ENCODE measurements at regions not wholly inside any gene's neighbourhood (a gene's known extent, or its start where the extent isn't known, plus 50 kb on each side); places are given as distances from the start of the nearest gene placed in this dataset.

DNA sequence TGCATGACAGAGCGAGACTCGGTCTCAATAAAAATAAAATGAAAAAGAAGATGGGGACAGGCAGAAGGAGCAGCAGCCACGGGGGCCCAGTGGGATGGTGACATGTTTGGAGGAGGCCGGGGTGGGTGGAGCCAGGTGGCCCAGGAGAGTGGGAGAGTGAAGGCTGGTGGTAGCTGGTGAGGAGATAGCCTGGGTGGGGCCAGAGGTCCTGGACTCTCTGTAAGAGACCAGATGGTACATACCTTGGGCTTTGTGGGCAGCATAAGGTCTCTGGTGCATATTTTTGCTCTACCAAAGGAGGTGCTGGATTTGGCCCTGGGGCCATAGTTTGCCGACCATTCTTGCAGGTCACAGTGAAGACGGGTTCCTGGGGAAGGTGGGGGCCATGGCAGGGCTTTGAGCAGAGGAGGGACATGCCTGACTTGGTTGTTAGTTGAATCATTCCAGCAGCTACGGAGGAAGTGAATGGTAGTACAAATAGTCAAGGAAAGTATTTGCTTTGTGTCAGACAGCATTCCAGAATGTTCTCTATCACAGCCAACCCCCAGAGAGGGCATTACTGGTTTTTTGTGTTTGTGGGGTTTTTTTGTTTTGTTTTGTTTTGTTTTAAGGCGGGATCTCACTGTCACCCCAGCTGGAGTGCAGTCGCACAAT lies 69.1 kb downstream of the ARHGEF18 start:
- TF ChIP-seq, protein P1, sequence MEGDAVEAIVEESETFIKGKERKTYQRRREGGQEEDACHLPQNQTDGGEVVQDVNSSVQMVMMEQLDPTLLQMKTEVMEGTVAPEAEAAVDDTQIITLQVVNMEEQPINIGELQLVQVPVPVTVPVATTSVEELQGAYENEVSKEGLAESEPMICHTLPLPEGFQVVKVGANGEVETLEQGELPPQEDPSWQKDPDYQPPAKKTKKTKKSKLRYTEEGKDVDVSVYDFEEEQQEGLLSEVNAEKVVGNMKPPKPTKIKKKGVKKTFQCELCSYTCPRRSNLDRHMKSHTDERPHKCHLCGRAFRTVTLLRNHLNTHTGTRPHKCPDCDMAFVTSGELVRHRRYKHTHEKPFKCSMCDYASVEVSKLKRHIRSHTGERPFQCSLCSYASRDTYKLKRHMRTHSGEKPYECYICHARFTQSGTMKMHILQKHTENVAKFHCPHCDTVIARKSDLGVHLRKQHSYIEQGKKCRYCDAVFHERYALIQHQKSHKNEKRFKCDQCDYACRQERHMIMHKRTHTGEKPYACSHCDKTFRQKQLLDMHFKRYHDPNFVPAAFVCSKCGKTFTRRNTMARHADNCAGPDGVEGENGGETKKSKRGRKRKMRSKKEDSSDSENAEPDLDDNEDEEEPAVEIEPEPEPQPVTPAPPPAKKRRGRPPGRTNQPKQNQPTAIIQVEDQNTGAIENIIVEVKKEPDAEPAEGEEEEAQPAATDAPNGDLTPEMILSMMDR (IDR thresholded peaks at IDR 0.05), result no peak
- TF ChIP-seq POLR2A (IDR thresholded peaks at IDR 0.05), result no peak

All from esophagus squamous epithelium (tissue), 4 donors.